OCI-LY7 (cell line): ENCODE measurements at regions not wholly inside any gene's neighbourhood (a gene's known extent, or its start where the extent isn't known, plus 50 kb on each side); places are given as distances from the start of the nearest gene placed in this dataset.

Experiments
- BruUV-seq: library from RNA; stranded (reverse); fragments of 400-500 nt; replicated peaks from 2 replicates; lab custom pipeline; 2021; lab: Mats Ljungman, UMichigan
- CTCF ChIA-PET: fragments of 300-600 bp; sonication (Branson Sonifier 250); formaldehyde crosslinking; loops from one replicate; lab custom pipeline; 2022; ENCODE audit warnings: antibody characterized with exemption; ENCODE audit not compliant: unreplicated experiment; lab: Charles Lee
- POLR2A ChIA-PET: fragments of 300-600 bp; sonication (Branson Sonifier 250); formaldehyde crosslinking; loops from one replicate; lab custom pipeline; 2022; ENCODE audit warnings: antibody characterized with exemption; lab: Charles Lee
- DNase-seq: peaks from one replicate; pipeline ENCODE4 v3.0.0-alpha.2; 2015; ENCODE audit warnings: low spot score
- H2AFZ ChIP-seq: fragments of 200-600 bp; sonication (generic), shearing (Covaris generic); 2 replicates; pipeline ENCODE4 v1.6.1; 2014; ENCODE audit warnings: mild to moderate bottlenecking, antibody characterized with exemption, low read length, moderate library complexity
- H3K27ac ChIP-seq: fragments of 200-600 bp; sonication (generic); 2 replicates; pipeline ENCODE4 v1.5.1; 2014; ENCODE audit warnings: mixed run types, low read depth, mild to moderate bottlenecking, moderate library complexity, low read length, inconsistent platforms; ENCODE audit not compliant: poor library complexity, severe bottlenecking
- H3K36me3 ChIP-seq: fragments of 200-600 bp; sonication (generic); 2 replicates; pipeline ENCODE4 v1.6.1; 2014; ENCODE audit warnings: mild to moderate bottlenecking, antibody characterized with exemption, low read length, moderate library complexity, mixed read lengths; ENCODE audit not compliant: insufficient read depth
- H3K4me1 ChIP-seq: fragments of 200-600 bp; sonication (generic); 2 replicates; pipeline ENCODE4 v1.5.1; 2014; ENCODE audit warnings: mild to moderate bottlenecking, low read length; ENCODE audit not compliant: insufficient read depth, poor library complexity, severe bottlenecking
- H3K4me2 ChIP-seq: fragments of 200-600 bp; sonication (generic); 2 replicates; pipeline ENCODE4 v1.6.1; 2014; ENCODE audit warnings: mild to moderate bottlenecking, low read length
- H3K4me3 ChIP-seq: fragments of 200-600 bp; sonication (generic); 2 replicates; pipeline ENCODE4 v1.5.1; 2014; ENCODE audit warnings: mild to moderate bottlenecking, low read depth, low read length; ENCODE audit not compliant: poor library complexity, severe bottlenecking
- H3K79me2 ChIP-seq: fragments of 200-600 bp; sonication (generic); 2 replicates; pipeline ENCODE4 v1.6.1; 2016; ENCODE audit warnings: low read depth, mild to moderate bottlenecking, low read length, moderate library complexity, mixed read lengths; ENCODE audit not compliant: insufficient read depth
- H3K9me2 ChIP-seq: fragments of 200-600 bp; sonication (generic); 2 replicates; pipeline ENCODE4 v1.6.1; 2016; ENCODE audit warnings: mild to moderate bottlenecking, low read length, mixed read lengths; ENCODE audit not compliant: insufficient read depth
- H3K9me3 ChIP-seq: fragments of 200-600 bp; sonication (generic); 2 replicates; pipeline ENCODE4 v1.6.1; 2014; ENCODE audit warnings: mild to moderate bottlenecking, mixed run types, low read length, mixed read lengths
- H4K20me1 ChIP-seq: fragments of 200-600 bp; sonication (generic); 2 replicates; pipeline ENCODE4 v1.6.1; 2014; ENCODE audit warnings: mild to moderate bottlenecking, antibody characterized with exemption, low read length, moderate library complexity, mixed read lengths; ENCODE audit not compliant: insufficient read depth
- CTCF ChIP-seq: fragments of 200-600 bp; sonication (generic); conservative IDR thresholded peaks from 2 replicates; pipeline ENCODE4 v1.5.1; 2014; ENCODE audit warnings: mild to moderate bottlenecking, antibody characterized with exemption, low read length, moderate library complexity, mixed read lengths
- EZH2phosphoT487 ChIP-seq: fragments of 200-600 bp; sonication (generic); IDR thresholded peaks from 2 replicates; pipeline ENCODE4 v1.6.1; 2018; ENCODE audit warnings: low read depth, borderline replicate concordance, mild to moderate bottlenecking, mixed run types, antibody characterized with exemption, low read length, moderate library complexity, mixed read lengths
- intact Hi-C: fragments of 100-400 bp; cut with micrococcal nuclease; formaldehyde crosslinking; loops from one replicate; pipeline ENCODE4 v1.10.0; 2022; ENCODE audit not compliant: unreplicated experiment

DNA sequence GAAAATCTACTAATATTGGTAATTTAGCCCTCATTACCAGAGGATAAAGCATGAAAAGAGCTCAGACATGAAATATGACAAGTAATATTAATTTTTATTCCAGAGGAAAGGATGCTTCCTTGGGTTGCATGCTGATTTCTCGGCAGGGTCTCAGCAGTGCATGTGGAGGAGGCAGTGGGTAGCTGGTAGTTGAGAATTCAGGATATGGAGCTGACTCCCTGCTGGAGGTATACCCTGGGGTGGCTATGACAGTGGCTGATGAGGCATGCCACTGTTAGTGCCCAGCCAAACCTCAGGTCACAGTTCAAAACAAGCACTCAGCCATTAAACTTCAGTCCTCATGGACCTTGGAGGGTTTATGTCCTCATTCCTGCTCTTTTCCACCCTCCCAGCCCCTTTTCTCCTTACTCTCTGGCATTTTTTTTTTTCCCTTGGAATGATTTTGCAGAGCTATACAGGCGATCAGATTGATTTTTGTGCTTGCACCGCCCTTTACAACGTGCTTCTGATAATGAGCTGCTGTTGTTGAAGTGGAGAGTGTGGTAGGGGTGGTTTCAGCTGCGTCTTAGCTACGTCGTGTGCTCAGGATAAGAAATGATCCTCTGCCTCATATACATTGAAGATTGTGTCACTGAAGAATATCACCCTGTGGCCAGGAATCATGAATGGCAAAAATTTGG is 761.9 kb upstream of the MMS22L start:
- Histone ChIP-seq H3K27ac (no peak overlapping the region), H3K4me3 (no peak overlapping the region), H3K9me3 (no peaks in the 10 kb centered on the region), H3K4me2 (no peak overlapping the region), H2AFZ (no peak overlapping the region), H3K4me1 (no peaks in the 10 kb centered on the region), H3K9me2 (no peaks in the 10 kb centered on the region), H4K20me1 (no peaks in the 10 kb centered on the region), H3K36me3 (no peaks in the 10 kb centered on the region), H3K79me2 (no peaks in the 10 kb centered on the region)
- TF ChIP-seq CTCF: no peak
- TF ChIP-seq EZH2phosphoT487: no peak
- intact Hi-C loops: no loop called here
- ChIA-PET POLR2A (interaction anchor here (0.6 kb wide), 1 partner anchor 46 kb away, joined by 3 read pairs; no protein-coding TSS in a partner anchor), CTCF (no interaction called here)
- no TSS peak for BruUV-seq
- DNase-seq: no peak

- no peak overlapping the region for H3K4me3 ChIP-seq
- no peaks in the 10 kb centered on the region for H3K36me3 ChIP-seq
- no peaks in the 10 kb centered on the region for H3K4me1 ChIP-seq
- DNase-seq: no peak
- H3K4me2 ChIP-seq: no peak overlapping the region
- POLR2A ChIA-PET: interaction anchor here (0.6 kb wide), 1 partner anchor 222 kb away, joined by 3 read pairs; no protein-coding TSS in a partner anchor
- H3K9me3 ChIP-seq: no peaks in the 10 kb centered on the region
- H4K20me1 ChIP-seq: no peaks in the 10 kb centered on the region
- TF ChIP-seq CTCF (no peak), EZH2phosphoT487 (no peak)
- H3K27ac ChIP-seq: no peak overlapping the region
- CTCF ChIA-PET: no interaction called here
- H3K79me2 ChIP-seq: no peaks in the 10 kb centered on the region
- no peak overlapping the region for H2AFZ ChIP-seq
- no TSS peak for BruUV-seq
- no peaks in the 10 kb centered on the region for H3K9me2 ChIP-seq
- intact Hi-C loops: no loop called here
These were observed 764.1 kb upstream of the MMS22L start for GRCh38 chr6:98047164-98047563.

DNA sequence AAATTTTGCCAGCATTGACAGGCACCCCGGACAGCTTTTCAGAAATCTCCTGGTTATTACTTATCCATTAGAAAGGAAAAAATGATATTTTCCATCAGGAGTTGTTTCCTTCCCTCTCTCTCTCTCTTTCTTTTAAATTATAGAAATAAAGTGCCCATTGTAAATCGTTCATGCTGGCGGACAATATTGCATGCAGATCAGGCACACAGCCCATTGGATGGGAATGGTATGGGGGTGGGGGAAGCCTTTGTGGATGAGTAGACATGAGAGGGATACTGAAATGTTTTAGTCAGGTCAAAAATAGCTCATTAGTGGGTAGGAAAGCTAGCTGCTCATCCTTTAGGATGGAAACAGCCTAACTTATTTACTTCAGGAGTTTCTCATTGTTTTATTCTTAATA is 764.9 kb upstream of the MMS22L start:
- CTCF ChIA-PET: no interaction called here
- Histone ChIP-seq H4K20me1 (no peaks in the 10 kb centered on the region), H3K9me2 (no peaks in the 10 kb centered on the region), H3K79me2 (no peaks in the 10 kb centered on the region), H3K27ac (no peak overlapping the region), H2AFZ (no peak overlapping the region), H3K4me3 (no peak overlapping the region), H3K4me2 (no peak overlapping the region), H3K4me1 (no peaks in the 10 kb centered on the region), H3K36me3 (no peaks in the 10 kb centered on the region), H3K9me3 (no peaks in the 10 kb centered on the region)
- no peak for DNase-seq
- intact Hi-C loops: no loop called here
- BruUV-seq: no TSS peak
- POLR2A ChIA-PET: interaction anchor here (0.6 kb wide), 2 partner anchors 223 to 375 kb away, joined by 3 read pairs; no protein-coding TSS in a partner anchor
- no peak for TF ChIP-seq CTCF
- TF ChIP-seq EZH2phosphoT487: no peak
